HPDE6-E6E7 (cell line): ENCODE measurements at regions not wholly inside any gene's neighbourhood (a gene's known extent, or its start where the extent isn't known, plus 50 kb on each side); places are given as distances from the start of the nearest gene placed in this dataset.
"Not testable (repeated sequence)": the region's sequence is repeated elsewhere in the genome, so short reads cannot be mapped to it uniquely, and the experiment has no call there.

ENCODE experiments used
- DNase-seq: peaks from one replicate; pipeline ENCODE4 v3.0.0; 2011; ENCODE audit warnings: missing footprints; ENCODE audit errors: extremely low spot score

- DNase-seq = not testable (repeated sequence)
These were observed 151.8 kb upstream of the DGKB start for GRCh38 chr7:15054304-15054703.

GRCh38 chr7:15049157-15049556, 146.6 kb upstream of the DGKB start:
- DNase-seq = no peak

- DNase-seq = no peak
These were observed 144.3 kb upstream of the DGKB start for GRCh38 chr7:15046861-15047260.

- no peak for DNase-seq
These were observed 141.4 kb upstream of the DGKB start for GRCh38 chr7:15043931-15044330.

GRCh38 chr7:15042285-15043065, 139.9 kb upstream of the DGKB start:
- no peak for DNase-seq

- DNase-seq = no peak
These were observed 138.7 kb upstream of the DGKB start for GRCh38 chr7:15041226-15041625.

GRCh38 chr7:15035814-15036213, 133.3 kb upstream of the DGKB start:
- DNase-seq = no peak

- DNase-seq = no peak
These were observed 130.5 kb upstream of the DGKB start for GRCh38 chr7:15033039-15033438.

- DNase-seq = no peak
These were observed 116.4 kb upstream of the DGKB start for GRCh38 chr7:15018981-15019380.

GRCh38 chr7:15016766-15017165, 114.2 kb upstream of the DGKB start:
- peak; percentile 41 for DNase-seq

- no peak for DNase-seq
These were observed 113.7 kb upstream of the DGKB start for GRCh38 chr7:15016315-15016667.

- peak; percentile 52 for DNase-seq
These were observed 113.2 kb upstream of the DGKB start for GRCh38 chr7:15015545-15016314.

GRCh38 chr7:15012135-15012534, 109.6 kb upstream of the DGKB start:
- no peak for DNase-seq

- no peak for DNase-seq
These were observed 108.7 kb upstream of the DGKB start for GRCh38 chr7:15011289-15011688.

GRCh38 chr7:15007507-15007906, 105.0 kb upstream of the DGKB start:
- peak; percentile 20 for DNase-seq

GRCh38 chr7:15005672-15006071, 103.1 kb upstream of the DGKB start:
- no peak for DNase-seq

GRCh38 chr7:15000157-15000556, 97.6 kb upstream of the DGKB start:
- DNase-seq = no peak

- no peak for DNase-seq
These were observed 96.8 kb upstream of the DGKB start for GRCh38 chr7:14999331-14999730.

- DNase-seq = no peak
These were observed 93.2 kb upstream of the DGKB start for GRCh38 chr7:14995774-14996173.

- no peak for DNase-seq
These were observed 86.4 kb upstream of the DGKB start for GRCh38 chr7:14988941-14989340.

GRCh38 chr7:14978687-14979086, 76.1 kb upstream of the DGKB start:
- DNase-seq = no peak

GRCh38 chr7:14974688-14975087, 72.1 kb upstream of the DGKB start:
- no peak for DNase-seq

GRCh38 chr7:14973712-14974428, 71.3 kb upstream of the DGKB start:
- no peak for DNase-seq
